Testis (tissue), 2 donors: ENCODE measurements at regions not wholly inside any gene's neighbourhood (a gene's known extent, or its start where the extent isn't known, plus 50 kb on each side); places are given as distances from the start of the nearest gene placed in this dataset.

Experiments used
- DNase-seq: peaks from one replicate; pipeline ENCODE4 v3.0.0-alpha.2; 2019
- H3K27ac ChIP-seq, 2 donors: fragments of 200-600 bp; sonication (generic); one replicate each; pipeline ENCODE4 v1.5.1; 2019
- H3K27me3 ChIP-seq: fragments of 200-600 bp; sonication (generic); one replicate; pipeline ENCODE4 v1.5.1; 2019
- H3K36me3 ChIP-seq: fragments of 200-600 bp; sonication (generic); one replicate; pipeline ENCODE4 v1.5.1; 2017; ENCODE audit warnings: low read depth; ENCODE audit errors: missing control alignments
- H3K4me1 ChIP-seq: fragments of 200-600 bp; sonication (generic); one replicate; pipeline ENCODE4 v1.5.1; 2019
- H3K4me3 ChIP-seq, 2 donors: fragments of 200-600 bp; sonication (generic); one replicate each; pipeline ENCODE4 v1.5.1; 2017 to 2019
- H3K9me3 ChIP-seq: fragments of 200-600 bp; sonication (generic); one replicate; pipeline ENCODE4 v1.5.1; 2017
- POLR2A ChIP-seq: fragments of 450-650 bp; IDR thresholded peaks from one replicate; pipeline ENCODE4 v1.6.1; 2017; ENCODE audit warnings: antibody characterized with exemption, mild to moderate bottlenecking, moderate library complexity
- WGBS, 2 donors: methylation state at CpG; one replicate each; pipeline ENCODE4 v1.1.5; 2018; 5-methylcytosine and 5-hydroxymethylcytosine counted together
- intact Hi-C: fragments of 100-400 bp; cut with DNase I; formaldehyde crosslinking; loops from one replicate; pipeline ENCODE4 v1.15.1; 2023; ENCODE audit warnings: low total_unique reads
- TF ChIP-seq, protein P1 (sequence below), 3 experiments: fragments of 450-650 bp in 2 of 3; fragments of 200-600 bp in 1 of 3; sonication (generic) in 1 of 3; IDR thresholded peaks; one replicate each; pipeline ENCODE4 v1.5.1; 2016 to 2019; ENCODE audit warnings: antibody characterized with exemption in 3 of 3, mild to moderate bottlenecking in 2 of 3, moderate library complexity in 1 of 3

DNA sequence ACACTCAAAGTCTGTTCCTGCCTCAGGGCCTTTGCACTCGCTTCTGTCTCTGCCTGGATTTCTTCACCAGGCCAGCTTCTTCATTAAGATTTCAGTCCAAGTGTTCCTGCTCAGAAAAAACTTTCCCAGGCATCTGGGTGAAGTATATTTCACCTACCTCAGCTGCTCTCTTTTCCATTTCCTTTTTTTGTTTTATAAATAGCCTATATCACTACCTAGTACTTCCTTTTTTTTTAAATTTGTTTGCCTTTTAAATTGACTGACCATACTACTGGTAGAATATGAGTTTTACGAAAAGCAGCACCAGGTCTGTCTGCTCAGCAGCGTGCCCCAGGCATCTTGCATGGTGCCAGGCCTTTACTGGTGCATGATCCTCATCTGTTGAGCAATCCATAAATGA, 1064.4 kb downstream of the UQCRFS1 start:
- no peak for TF ChIP-seq POLR2A
- TF ChIP-seq, protein P1, sequence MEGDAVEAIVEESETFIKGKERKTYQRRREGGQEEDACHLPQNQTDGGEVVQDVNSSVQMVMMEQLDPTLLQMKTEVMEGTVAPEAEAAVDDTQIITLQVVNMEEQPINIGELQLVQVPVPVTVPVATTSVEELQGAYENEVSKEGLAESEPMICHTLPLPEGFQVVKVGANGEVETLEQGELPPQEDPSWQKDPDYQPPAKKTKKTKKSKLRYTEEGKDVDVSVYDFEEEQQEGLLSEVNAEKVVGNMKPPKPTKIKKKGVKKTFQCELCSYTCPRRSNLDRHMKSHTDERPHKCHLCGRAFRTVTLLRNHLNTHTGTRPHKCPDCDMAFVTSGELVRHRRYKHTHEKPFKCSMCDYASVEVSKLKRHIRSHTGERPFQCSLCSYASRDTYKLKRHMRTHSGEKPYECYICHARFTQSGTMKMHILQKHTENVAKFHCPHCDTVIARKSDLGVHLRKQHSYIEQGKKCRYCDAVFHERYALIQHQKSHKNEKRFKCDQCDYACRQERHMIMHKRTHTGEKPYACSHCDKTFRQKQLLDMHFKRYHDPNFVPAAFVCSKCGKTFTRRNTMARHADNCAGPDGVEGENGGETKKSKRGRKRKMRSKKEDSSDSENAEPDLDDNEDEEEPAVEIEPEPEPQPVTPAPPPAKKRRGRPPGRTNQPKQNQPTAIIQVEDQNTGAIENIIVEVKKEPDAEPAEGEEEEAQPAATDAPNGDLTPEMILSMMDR (IDR thresholded peaks at IDR 0.05), result no peak
- Histone ChIP-seq H3K36me3 (no peaks in the 10 kb centered on the region), H3K9me3 (no peaks in the 10 kb centered on the region), H3K4me1 (peaks cover 2% of the 10 kb centered on the region), H3K27ac (no peak overlapping the region), H3K27me3 (no peaks in the 10 kb centered on the region), H3K4me3 (no peak overlapping the region)
- intact Hi-C loops, result no loop called here
- no peak for DNase-seq
- 75 to 94% methylated on average over 3 of the region's 3 CpGs for WGBS, 2 donors

DNA sequence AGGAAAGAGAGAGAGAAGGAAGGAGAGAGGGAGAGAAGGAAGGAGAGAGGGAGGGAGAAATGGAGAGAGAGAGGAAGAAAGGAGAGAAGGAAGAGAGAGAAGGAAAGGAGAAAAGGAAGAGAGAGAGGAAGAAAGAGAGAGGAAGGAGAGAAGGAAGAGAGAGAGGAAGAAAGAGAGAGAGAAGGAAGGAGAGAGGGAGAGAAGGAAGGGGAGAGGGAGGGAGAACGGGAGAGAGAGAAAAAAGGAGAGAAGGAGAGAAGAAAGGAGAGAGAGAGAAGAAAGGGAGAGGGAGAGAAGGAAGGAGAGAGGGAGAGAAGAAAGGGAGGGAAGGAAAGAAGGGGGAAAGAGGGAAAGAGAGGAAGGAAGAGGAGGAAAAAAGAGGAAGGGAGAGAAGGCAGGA, 1070.7 kb downstream of the UQCRFS1 start:
- Histone ChIP-seq H3K36me3 (no peaks in the 10 kb centered on the region), H3K27ac (no peak overlapping the region), H3K4me1 (no peaks in the 10 kb centered on the region), H3K9me3 (no peaks in the 10 kb centered on the region), H3K27me3 (no peaks in the 10 kb centered on the region), H3K4me3 (no peak overlapping the region)
- DNase-seq, result no peak
- no peak for TF ChIP-seq POLR2A
- TF ChIP-seq, protein P1 (IDR thresholded peaks at IDR 0.05), result no peak
- intact Hi-C loops, result no loop called here
- 77 to 86% methylated on average over 1 of the region's 1 CpG for WGBS, 2 donors

DNA sequence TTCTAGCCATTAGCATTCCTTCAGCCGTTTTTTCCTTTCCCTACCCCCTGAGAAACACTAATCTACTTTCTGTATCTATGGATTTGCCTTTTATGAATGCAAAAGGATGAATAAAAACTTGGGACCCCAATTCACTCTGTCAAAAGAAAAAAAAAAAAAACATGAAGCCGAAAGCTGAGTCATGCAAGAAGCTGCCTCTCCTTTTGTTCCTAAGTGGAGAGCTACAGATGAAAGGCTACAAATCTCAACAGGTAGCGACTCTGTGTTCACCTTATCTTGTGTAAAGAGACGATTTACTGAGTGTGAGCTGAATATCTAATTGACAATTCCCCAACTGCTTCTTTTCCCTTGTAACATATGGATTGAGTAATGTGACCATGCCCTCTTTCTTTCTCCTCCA, 1072.8 kb downstream of the UQCRFS1 start:
- intact Hi-C loops, result no loop called here
- Histone ChIP-seq H3K27ac (no peak overlapping the region), H3K4me1 (no peaks in the 10 kb centered on the region), H3K9me3 (no peaks in the 10 kb centered on the region), H3K27me3 (no peaks in the 10 kb centered on the region), H3K4me3 (no peak overlapping the region), H3K36me3 (no peaks in the 10 kb centered on the region)
- WGBS, 2 donors, result 81 to 82% methylated on average over 4 of the region's 4 CpGs
- TF ChIP-seq, protein P1 (IDR thresholded peaks at IDR 0.05), result no peak
- TF ChIP-seq POLR2A, result no peak
- no peak for DNase-seq

DNA sequence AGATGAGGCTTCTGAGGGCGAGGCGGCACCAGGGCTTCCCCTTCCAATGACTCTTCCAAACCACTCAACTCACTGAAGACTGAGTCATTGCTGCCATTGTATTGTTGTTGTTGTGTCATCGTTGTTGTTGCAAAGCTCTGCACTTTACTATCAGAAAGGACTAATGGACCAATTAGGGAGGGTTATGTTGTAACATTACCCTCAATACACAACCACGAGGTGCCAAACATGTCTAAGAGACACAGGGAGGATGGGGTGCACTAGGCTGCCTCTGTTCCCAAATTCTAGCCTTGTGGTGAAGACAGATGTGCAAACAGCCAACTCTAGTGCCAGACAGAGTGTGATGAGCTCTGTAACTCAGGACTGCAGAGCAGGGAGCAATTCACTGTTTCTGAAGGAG, 1075.2 kb downstream of the UQCRFS1 start:
- no peaks in the 10 kb centered on the region for H3K27me3 ChIP-seq
- no peak for DNase-seq
- H3K9me3 ChIP-seq, result no peaks in the 10 kb centered on the region
- WGBS, 2 donors, result 87 to 90% methylated on average over 4 of the region's 4 CpGs
- intact Hi-C loops, result no loop called here
- H3K4me1 ChIP-seq, result no peaks in the 10 kb centered on the region
- no peak overlapping the region for H3K4me3 ChIP-seq
- no peak overlapping the region for H3K27ac ChIP-seq
- no peak for TF ChIP-seq POLR2A
- TF ChIP-seq, protein P1 (IDR thresholded peaks at IDR 0.05), result no peak
- H3K36me3 ChIP-seq, result no peaks in the 10 kb centered on the region

DNA sequence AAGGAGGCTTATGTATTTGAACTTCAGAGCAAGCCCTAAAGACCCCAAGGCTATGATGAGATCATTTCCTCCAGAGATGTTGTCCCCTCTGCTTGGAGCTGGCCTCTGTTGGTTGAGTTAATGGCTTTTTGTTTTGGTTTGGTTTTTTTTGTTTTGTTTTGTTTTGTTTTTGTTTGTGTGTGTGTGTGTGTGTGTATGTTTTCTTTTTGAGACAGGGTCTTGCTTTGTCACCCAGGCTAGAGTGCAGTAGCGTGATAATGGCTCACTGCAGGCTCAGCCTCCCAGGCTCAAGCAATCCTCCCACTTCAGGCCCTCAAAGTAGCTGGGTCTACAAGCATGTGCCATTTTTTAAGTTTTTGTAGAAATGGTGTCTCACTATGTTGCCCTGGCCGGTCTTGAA, 1076.2 kb downstream of the UQCRFS1 start:
- Histone ChIP-seq H3K4me1 (no peaks in the 10 kb centered on the region), H3K9me3 (no peaks in the 10 kb centered on the region), H3K36me3 (no peaks in the 10 kb centered on the region), H3K27me3 (no peaks in the 10 kb centered on the region), H3K27ac (no peak overlapping the region), H3K4me3 (no peak overlapping the region)
- 59 to 64% methylated on average over 2 of the region's 2 CpGs for WGBS, 2 donors
- intact Hi-C loops, result no loop called here
- DNase-seq, result no peak
- TF ChIP-seq, protein P1 (IDR thresholded peaks at IDR 0.05), result no peak
- no peak for TF ChIP-seq POLR2A
